Endodermal cell (in vitro differentiated cells): ENCODE measurements at regions not wholly inside any gene's neighbourhood (a gene's known extent, or its start where the extent isn't known, plus 50 kb on each side); places are given as distances from the start of the nearest gene placed in this dataset.

Experiments used
- DNase-seq: peaks from one replicate; pipeline ENCODE4 v3.0.0-alpha.2; 2017
- H3K27ac ChIP-seq: 2 replicates; pipeline ENCODE4 v1.5.1; 2013; ENCODE audit warnings: mild to moderate bottlenecking, low read depth, low read length, moderate library complexity
- H3K27me3 ChIP-seq: 2 replicates; pipeline ENCODE4 v1.6.1; 2013; ENCODE audit warnings: mild to moderate bottlenecking, low read length, moderate library complexity; ENCODE audit not compliant: insufficient read depth, control insufficient read depth, poor library complexity, severe bottlenecking
- H3K36me3 ChIP-seq: 2 replicates; pipeline ENCODE4 v1.7.0; 2013; ENCODE audit warnings: mild to moderate bottlenecking, low read length, moderate library complexity; ENCODE audit not compliant: control insufficient read depth, insufficient read depth
- H3K4me1 ChIP-seq: one replicate; pipeline ENCODE4 v1.7.0; 2013; ENCODE audit warnings: low read length; ENCODE audit not compliant: control insufficient read depth, insufficient read depth
- H3K4me3 ChIP-seq: 2 replicates; pipeline ENCODE4 v1.5.1; 2013; ENCODE audit warnings: mild to moderate bottlenecking, low read length, moderate library complexity
- H3K9ac ChIP-seq: 2 replicates; pipeline ENCODE4 v1.6.1; 2013; ENCODE audit warnings: mild to moderate bottlenecking, low read length, moderate library complexity; ENCODE audit not compliant: poor library complexity, severe bottlenecking; ENCODE audit errors: extremely low read depth
- H3K9me3 ChIP-seq: 2 replicates; pipeline ENCODE4 v1.6.1; 2013; ENCODE audit warnings: mild to moderate bottlenecking, low read length, moderate library complexity; ENCODE audit not compliant: control insufficient read depth
- H3K27ac Mint-ChIP-seq: 2 replicates; pipeline ENCODE4 v1.8.0; 2020; ENCODE audit warnings: mixed read lengths
- H3K27me3 Mint-ChIP-seq: 2 replicates; pipeline ENCODE4 v1.8.0; 2021; ENCODE audit warnings: mild to moderate bottlenecking, mixed read lengths; ENCODE audit not compliant: insufficient read depth
- H3K36me3 Mint-ChIP-seq: 2 replicates; pipeline ENCODE4 v1.8.0; 2020; ENCODE audit warnings: low read depth, mixed read lengths
- H3K4me1 Mint-ChIP-seq: 2 replicates; pipeline ENCODE4 v1.8.0; 2020; ENCODE audit warnings: mixed read lengths
- H3K4me3 Mint-ChIP-seq: 2 replicates; pipeline ENCODE4 v1.8.0; 2020; ENCODE audit warnings: mild to moderate bottlenecking, moderate library complexity, mixed read lengths
- H3K9me3 Mint-ChIP-seq: 2 replicates; pipeline ENCODE4 v1.8.0; 2020; ENCODE audit warnings: mild to moderate bottlenecking, mixed read lengths
- WGBS, 2 experiments: methylation state at CpG; one replicate each; pipeline versions ENCODE4 v1.1.5 to v1.1.7; 2013; ENCODE audit warnings: missing lambda C conversion rate in 2 of 2, mixed read lengths in 1 of 2; ENCODE audit not compliant: insufficient coverage in 1 of 2, insufficient read length in 1 of 2; 5-methylcytosine and 5-hydroxymethylcytosine counted together
- TF ChIP-seq, protein P1 (sequence below): fragments of 200-600 bp; sonication (generic); conservative IDR thresholded peaks from 2 replicates; pipeline ENCODE4 v1.5.0; 2021; ENCODE audit warnings: antibody characterized with exemption, mild to moderate bottlenecking

DNA sequence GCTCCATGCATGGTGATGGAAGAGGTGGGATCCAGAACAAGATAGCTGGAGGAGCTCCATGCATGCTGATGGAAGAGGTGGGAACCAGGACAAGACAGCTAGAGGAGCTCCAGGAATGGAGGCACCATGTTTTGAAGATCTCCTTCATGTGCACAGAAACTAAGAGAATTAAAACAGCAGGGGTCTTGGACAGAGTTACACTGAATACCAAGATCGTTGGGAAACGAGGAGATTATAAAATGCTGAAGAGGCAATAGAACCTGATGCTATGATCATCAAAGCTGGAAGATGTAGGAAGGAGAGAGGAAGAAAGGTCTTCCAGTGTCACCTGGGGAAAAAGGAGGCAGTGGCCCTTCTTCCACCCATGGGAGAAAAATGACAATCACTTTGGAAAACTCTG is 193.6 kb upstream of the PFKP start:
- Histone ChIP-seq H3K36me3 (no peaks in the 10 kb centered on the region), H3K4me1 (no peaks in the 10 kb centered on the region), H3K9me3 (no peaks in the 10 kb centered on the region), H3K4me3 (no peak overlapping the region), H3K9ac (no peak overlapping the region), H3K27ac (no peak overlapping the region), H3K27me3 (no peaks in the 10 kb centered on the region)
- no peaks in the 10 kb centered on the region for H3K4me1 Mint-ChIP-seq
- no peak for DNase-seq
- no peak overlapping the region for H3K4me3 Mint-ChIP-seq
- H3K27ac Mint-ChIP-seq, result no peak overlapping the region
- H3K27me3 Mint-ChIP-seq, result no peaks in the 10 kb centered on the region
- TF ChIP-seq, protein P1, sequence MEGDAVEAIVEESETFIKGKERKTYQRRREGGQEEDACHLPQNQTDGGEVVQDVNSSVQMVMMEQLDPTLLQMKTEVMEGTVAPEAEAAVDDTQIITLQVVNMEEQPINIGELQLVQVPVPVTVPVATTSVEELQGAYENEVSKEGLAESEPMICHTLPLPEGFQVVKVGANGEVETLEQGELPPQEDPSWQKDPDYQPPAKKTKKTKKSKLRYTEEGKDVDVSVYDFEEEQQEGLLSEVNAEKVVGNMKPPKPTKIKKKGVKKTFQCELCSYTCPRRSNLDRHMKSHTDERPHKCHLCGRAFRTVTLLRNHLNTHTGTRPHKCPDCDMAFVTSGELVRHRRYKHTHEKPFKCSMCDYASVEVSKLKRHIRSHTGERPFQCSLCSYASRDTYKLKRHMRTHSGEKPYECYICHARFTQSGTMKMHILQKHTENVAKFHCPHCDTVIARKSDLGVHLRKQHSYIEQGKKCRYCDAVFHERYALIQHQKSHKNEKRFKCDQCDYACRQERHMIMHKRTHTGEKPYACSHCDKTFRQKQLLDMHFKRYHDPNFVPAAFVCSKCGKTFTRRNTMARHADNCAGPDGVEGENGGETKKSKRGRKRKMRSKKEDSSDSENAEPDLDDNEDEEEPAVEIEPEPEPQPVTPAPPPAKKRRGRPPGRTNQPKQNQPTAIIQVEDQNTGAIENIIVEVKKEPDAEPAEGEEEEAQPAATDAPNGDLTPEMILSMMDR, result no peak
- H3K9me3 Mint-ChIP-seq, result no peaks in the 10 kb centered on the region
- H3K36me3 Mint-ChIP-seq, result no peaks in the 10 kb centered on the region
- 85 to 100% methylated on average over 2 of the region's 2 CpGs for WGBS, 2 experiments

DNA sequence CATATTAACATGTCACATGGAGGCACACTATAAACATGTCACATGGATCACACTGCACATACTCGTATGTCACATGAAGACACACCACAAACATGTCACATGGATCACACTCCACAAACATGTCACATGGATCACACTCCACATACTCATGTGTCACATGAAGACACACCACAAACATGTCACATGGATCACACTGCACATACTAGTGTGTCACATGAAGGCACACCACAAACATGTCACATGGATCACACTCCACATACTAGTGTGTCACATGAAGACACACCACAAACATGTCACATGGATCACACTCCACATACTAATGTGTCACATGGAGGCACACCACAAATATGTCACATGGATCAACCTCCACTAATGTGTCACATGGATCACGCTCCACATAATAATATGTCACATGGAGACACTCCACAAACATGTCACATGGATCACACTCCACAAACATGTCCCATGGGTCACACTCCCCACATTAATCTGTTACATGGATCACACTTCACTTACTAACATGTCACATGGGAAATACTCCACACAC is 195.6 kb upstream of the PFKP start:
- WGBS, 2 experiments, result 93 to 95% methylated on average over 2 of the region's 2 CpGs
- Histone ChIP-seq H3K9ac (no peak overlapping the region), H3K27ac (no peak overlapping the region), H3K27me3 (no peaks in the 10 kb centered on the region), H3K4me1 (no peaks in the 10 kb centered on the region), H3K4me3 (no peak overlapping the region), H3K36me3 (no peaks in the 10 kb centered on the region), H3K9me3 (no peaks in the 10 kb centered on the region)
- no peak overlapping the region for H3K4me3 Mint-ChIP-seq
- TF ChIP-seq, protein P1, result no peak
- H3K27me3 Mint-ChIP-seq, result no peaks in the 10 kb centered on the region
- DNase-seq, result no peak
- no peaks in the 10 kb centered on the region for H3K36me3 Mint-ChIP-seq
- H3K27ac Mint-ChIP-seq, result no peak overlapping the region
- H3K4me1 Mint-ChIP-seq, result no peaks in the 10 kb centered on the region
- H3K9me3 Mint-ChIP-seq, result no peaks in the 10 kb centered on the region

DNA sequence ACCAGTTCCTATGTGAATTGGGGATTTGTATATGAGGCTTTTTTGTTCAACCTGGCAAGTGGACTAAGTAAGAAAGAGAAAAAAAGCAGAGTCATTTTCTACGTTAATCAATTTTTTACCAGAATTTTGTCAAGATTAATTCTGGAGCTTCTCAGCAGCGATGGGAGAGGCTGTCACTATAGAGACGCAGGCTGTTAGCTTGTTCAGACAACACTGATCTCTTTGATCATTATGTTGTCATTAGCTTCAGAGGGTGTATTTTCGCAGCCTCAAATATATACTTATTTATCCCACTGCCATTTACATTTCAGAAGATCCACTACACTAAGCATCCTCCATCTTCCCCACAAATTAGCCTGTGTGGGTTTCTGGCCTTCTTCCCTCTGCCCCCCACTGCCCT is 196.7 kb upstream of the PFKP start:
- Histone ChIP-seq H3K36me3 (no peaks in the 10 kb centered on the region), H3K4me3 (no peak overlapping the region), H3K27me3 (no peaks in the 10 kb centered on the region), H3K4me1 (no peaks in the 10 kb centered on the region), H3K9me3 (no peaks in the 10 kb centered on the region), H3K9ac (no peak overlapping the region), H3K27ac (no peak overlapping the region)
- Mint-ChIP-seq H3K9me3 (no peaks in the 10 kb centered on the region), H3K4me1 (no peaks in the 10 kb centered on the region), H3K27me3 (no peaks in the 10 kb centered on the region), H3K36me3 (no peaks in the 10 kb centered on the region), H3K4me3 (no peak overlapping the region), H3K27ac (no peak overlapping the region)
- TF ChIP-seq, protein P1, result no peak
- WGBS, 2 experiments, result 90% methylated on average over 3 to 4 of the region's 4 CpGs
- no peak for DNase-seq
